CD4-positive, alpha-beta T cell (primary cell): ENCODE measurements at regions not wholly inside any gene's neighbourhood (a gene's known extent, or its start where the extent isn't known, plus 50 kb on each side); places are given as distances from the start of the nearest gene placed in this dataset.

Experiments
- ATAC-seq: fragments of 200-7000 bp; cut with Tn5 transposase; one replicate; pipeline ENCODE4 v1.10.0; 2022; ENCODE audit warnings: mild to moderate bottlenecking; ENCODE audit not compliant: poor library complexity
- CTCF ChIA-PET: fragments of 350-600 bp; sonication (Branson Sonifier 250); formaldehyde crosslinking; loops from one replicate; lab custom pipeline; 2021; ENCODE audit warnings: antibody characterized with exemption, inconsistent platforms; lab: Charles Lee
- POLR2A ChIA-PET: fragments of 350-600 bp; sonication (Branson Sonifier 250); formaldehyde crosslinking; loops from one replicate; lab custom pipeline; 2021; ENCODE audit warnings: antibody characterized with exemption, inconsistent platforms; lab: Charles Lee
- DNase-seq, 14 experiments: peaks; one replicate each; pipeline ENCODE4 v3.0.0-alpha.2; 2013 to 2020; ENCODE audit warnings: mixed read lengths in 2 of 14
- H3K27ac ChIP-seq, 2 donors: one replicate each; pipeline versions ENCODE4 v1.5.1 to v1.7.0; 2013; ENCODE audit warnings: low read length in 2 of 2, low read depth in 1 of 2, mild to moderate bottlenecking in 1 of 2
- H3K27me3 ChIP-seq, 2 experiments: 1 replicate in 1 of 2; 2 replicates in 1 of 2; pipeline versions ENCODE4 v1.6.1 to v1.7.0; 2013; ENCODE audit warnings: low read length in 2 of 2, control low read depth in 1 of 2, mild to moderate bottlenecking in 1 of 2, moderate library complexity in 1 of 2; ENCODE audit not compliant: insufficient read depth in 2 of 2, control insufficient read depth in 1 of 2
- H3K36me3 ChIP-seq: one replicate; pipeline ENCODE4 v1.6.1; 2013; ENCODE audit warnings: low read length, control low read depth; ENCODE audit not compliant: insufficient read depth
- H3K4me1 ChIP-seq: one replicate; pipeline ENCODE4 v1.6.1; 2013; ENCODE audit warnings: low read length, control low read depth; ENCODE audit not compliant: insufficient read depth
- H3K4me3 ChIP-seq: one replicate; pipeline ENCODE4 v1.5.1; 2013; ENCODE audit warnings: mild to moderate bottlenecking, low read length, moderate library complexity
- H3K9me3 ChIP-seq, 2 experiments: 1 replicate in 1 of 2; 2 replicates in 1 of 2; pipeline versions ENCODE4 v1.6.1 to v1.7.0; 2013; ENCODE audit warnings: low read length in 2 of 2, mild to moderate bottlenecking in 2 of 2, control low read depth in 1 of 2, moderate library complexity in 1 of 2; ENCODE audit not compliant: control insufficient read depth in 1 of 2, insufficient read depth in 1 of 2
- H3K27ac Mint-ChIP-seq: one replicate; pipeline ENCODE4 v1.8.0; 2020; ENCODE audit warnings: mixed read lengths
- H3K27me3 Mint-ChIP-seq: one replicate; pipeline ENCODE4 v1.8.0; 2021; ENCODE audit warnings: mixed read lengths
- H3K36me3 Mint-ChIP-seq: one replicate; pipeline ENCODE4 v1.8.0; 2021; ENCODE audit warnings: low read depth, mixed read lengths
- H3K4me1 Mint-ChIP-seq: one replicate; pipeline ENCODE4 v1.8.0; 2021; ENCODE audit warnings: low read depth, mixed read lengths
- H3K4me3 Mint-ChIP-seq: one replicate; pipeline ENCODE4 v1.8.0; 2020; ENCODE audit warnings: mild to moderate bottlenecking, mixed read lengths
- H3K9me3 Mint-ChIP-seq: one replicate; pipeline ENCODE4 v1.8.0; 2020; ENCODE audit warnings: mixed read lengths
- intact Hi-C, 2 experiments: fragments of 100-400 bp; cut with DNase I in 1 of 2; cut with micrococcal nuclease in 1 of 2; formaldehyde crosslinking; loops; one replicate each; pipeline versions ENCODE4 v1.15.1 to v1.9.0; 2023 to 2025; cut with DNase I, micrococcal nuclease
- TF ChIP-seq, protein P1 (sequence below): fragments of 200-600 bp; IDR thresholded peaks from one replicate; pipeline ENCODE4 v1.8.0; 2022; ENCODE audit warnings: antibody characterized with exemption, mild to moderate bottlenecking

DNA sequence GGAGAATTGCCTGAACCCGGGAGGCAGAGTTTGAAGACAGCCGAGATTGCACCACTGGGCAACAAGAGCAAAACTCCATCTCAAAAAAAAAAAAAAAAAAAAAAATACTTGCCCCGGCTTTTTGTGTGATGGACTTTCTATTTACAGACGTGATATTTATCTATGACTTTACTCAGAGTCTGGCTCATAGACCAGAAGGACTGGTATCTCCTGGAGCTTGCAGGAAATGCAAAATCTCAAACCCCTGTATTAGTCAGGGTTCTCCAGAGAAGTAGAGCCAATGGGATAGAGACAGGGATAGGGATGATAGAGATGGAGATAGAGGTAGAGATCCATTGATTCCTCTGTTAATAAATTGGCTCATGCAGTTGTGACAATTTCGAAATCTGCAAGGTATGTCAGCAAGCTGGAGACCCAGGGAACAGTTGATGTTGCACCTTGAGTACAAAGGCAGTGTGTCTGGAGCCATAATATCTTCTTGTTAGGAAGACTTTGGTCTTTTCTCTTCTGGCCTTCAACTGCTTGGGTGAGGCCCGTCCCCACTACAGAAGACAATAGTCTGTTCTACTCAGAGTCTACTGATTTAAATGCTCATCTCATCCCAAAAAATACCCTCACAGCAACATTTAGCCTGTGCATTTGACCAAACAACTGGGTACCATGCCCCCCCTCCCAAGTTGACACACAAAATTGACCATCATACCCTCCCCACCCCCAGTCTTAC lies 195.4 kb upstream of the MSX2 start:
- ChIA-PET POLR2A (no interaction called here), CTCF (no interaction called here)
- Mint-ChIP-seq H3K9me3 (no peaks in the 10 kb centered on the region), H3K4me1 (no peaks in the 10 kb centered on the region), H3K36me3 (no peaks in the 10 kb centered on the region), H3K4me3 (no peak overlapping the region), H3K27ac (no peak overlapping the region), H3K27me3 (peaks cover 27% of the 10 kb centered on the region)
- peaks cover 0 to 3% of the 10 kb centered on the region in 2 experiments for H3K9me3 ChIP-seq
- H3K4me3 ChIP-seq = no peak overlapping the region
- H3K27ac ChIP-seq = no peak overlapping the region
- H3K4me1 ChIP-seq = no peaks in the 10 kb centered on the region
- ATAC-seq (no peak), DNase-seq (no peak)
- H3K36me3 ChIP-seq = no peaks in the 10 kb centered on the region
- H3K27me3 ChIP-seq = peaks cover 0 to 6% of the 10 kb centered on the region in 2 experiments
- TF ChIP-seq, protein P1, sequence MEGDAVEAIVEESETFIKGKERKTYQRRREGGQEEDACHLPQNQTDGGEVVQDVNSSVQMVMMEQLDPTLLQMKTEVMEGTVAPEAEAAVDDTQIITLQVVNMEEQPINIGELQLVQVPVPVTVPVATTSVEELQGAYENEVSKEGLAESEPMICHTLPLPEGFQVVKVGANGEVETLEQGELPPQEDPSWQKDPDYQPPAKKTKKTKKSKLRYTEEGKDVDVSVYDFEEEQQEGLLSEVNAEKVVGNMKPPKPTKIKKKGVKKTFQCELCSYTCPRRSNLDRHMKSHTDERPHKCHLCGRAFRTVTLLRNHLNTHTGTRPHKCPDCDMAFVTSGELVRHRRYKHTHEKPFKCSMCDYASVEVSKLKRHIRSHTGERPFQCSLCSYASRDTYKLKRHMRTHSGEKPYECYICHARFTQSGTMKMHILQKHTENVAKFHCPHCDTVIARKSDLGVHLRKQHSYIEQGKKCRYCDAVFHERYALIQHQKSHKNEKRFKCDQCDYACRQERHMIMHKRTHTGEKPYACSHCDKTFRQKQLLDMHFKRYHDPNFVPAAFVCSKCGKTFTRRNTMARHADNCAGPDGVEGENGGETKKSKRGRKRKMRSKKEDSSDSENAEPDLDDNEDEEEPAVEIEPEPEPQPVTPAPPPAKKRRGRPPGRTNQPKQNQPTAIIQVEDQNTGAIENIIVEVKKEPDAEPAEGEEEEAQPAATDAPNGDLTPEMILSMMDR = no peak
- intact Hi-C loops = no loop called here

DNA sequence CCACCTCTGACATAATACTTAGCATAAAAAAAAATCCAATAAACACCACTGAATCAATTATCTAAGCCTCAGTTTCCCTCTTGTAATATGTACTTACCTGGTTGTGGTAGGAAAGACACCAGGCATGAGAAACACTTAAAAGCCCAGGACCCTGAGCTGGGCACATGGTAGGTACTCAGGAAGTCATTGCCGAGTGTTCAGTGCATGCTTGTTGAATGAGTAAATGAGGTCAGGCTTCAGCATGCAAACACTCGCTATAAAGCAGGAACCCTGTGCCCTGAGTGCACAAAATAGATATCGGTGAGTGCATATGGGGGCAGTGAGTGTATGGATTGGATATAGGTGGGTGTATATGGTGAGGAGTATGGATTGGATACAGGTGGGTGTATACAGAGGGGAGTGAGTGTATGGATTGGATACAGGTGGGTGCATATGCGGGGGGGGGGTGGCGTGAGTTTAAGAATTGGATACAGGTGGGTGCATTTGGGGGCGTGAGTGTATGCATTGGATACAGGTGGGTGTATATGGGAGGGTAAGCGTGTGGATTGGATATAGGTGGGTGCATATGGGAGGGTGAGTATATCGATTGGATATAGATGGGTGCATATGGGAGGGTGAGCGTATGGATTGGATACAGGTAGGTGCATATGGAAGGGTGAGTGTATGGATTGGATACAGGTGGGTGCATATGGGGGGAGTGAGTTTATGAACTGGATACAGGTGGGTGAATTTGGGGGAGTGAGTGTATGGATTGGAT lies 194.3 kb upstream of the MSX2 start:
- no peak overlapping the region for H3K27ac ChIP-seq
- peaks cover 0 to 6% of the 10 kb centered on the region in 2 experiments for H3K27me3 ChIP-seq
- no peaks in the 10 kb centered on the region for H3K4me1 ChIP-seq
- no peak overlapping the region for H3K27ac Mint-ChIP-seq
- intact Hi-C loops = no loop called here
- CTCF ChIA-PET = no interaction called here
- H3K9me3 ChIP-seq = peaks cover 0 to 3% of the 10 kb centered on the region in 2 experiments
- H3K4me1 Mint-ChIP-seq = no peaks in the 10 kb centered on the region
- TF ChIP-seq, protein P1 = no peak
- DNase-seq = no peak
- no peaks in the 10 kb centered on the region for H3K36me3 ChIP-seq
- H3K9me3 Mint-ChIP-seq = no peaks in the 10 kb centered on the region
- H3K36me3 Mint-ChIP-seq = no peaks in the 10 kb centered on the region
- no peak for ATAC-seq
- no peak overlapping the region for H3K4me3 Mint-ChIP-seq
- peaks cover 26% of the 10 kb centered on the region for H3K27me3 Mint-ChIP-seq
- POLR2A ChIA-PET = no interaction called here
- H3K4me3 ChIP-seq = no peak overlapping the region

DNA sequence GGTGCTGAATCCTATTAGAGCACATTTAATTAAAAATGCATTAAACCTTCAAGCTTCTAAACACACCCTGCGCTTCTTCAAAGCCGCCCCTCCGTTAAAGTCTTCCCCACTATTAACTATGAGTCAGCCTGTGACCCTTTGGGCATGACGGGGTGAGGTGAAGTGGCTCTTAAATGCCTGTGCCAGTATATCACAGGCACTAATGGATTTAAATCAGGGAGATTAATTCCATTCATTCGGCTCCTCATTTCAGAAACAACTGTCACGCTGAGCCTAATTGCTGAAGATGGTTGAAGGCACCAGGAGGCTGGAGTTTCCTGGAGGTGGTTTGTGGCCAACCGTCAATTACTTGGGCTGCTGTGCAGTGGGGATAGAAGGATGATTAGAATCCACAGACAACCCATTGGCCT lies 192.6 kb upstream of the MSX2 start:
- H3K27ac ChIP-seq = no peak overlapping the region
- no peak for ATAC-seq
- no peaks in the 10 kb centered on the region for H3K9me3 ChIP-seq
- Mint-ChIP-seq H3K4me1 (no peaks in the 10 kb centered on the region), H3K4me3 (no peak overlapping the region), H3K9me3 (peaks cover 3% of the 10 kb centered on the region), H3K36me3 (no peaks in the 10 kb centered on the region), H3K27me3 (peaks cover 15% of the 10 kb centered on the region), H3K27ac (no peak overlapping the region)
- no peaks in the 10 kb centered on the region for H3K4me1 ChIP-seq
- CTCF ChIA-PET = no interaction called here
- H3K36me3 ChIP-seq = no peaks in the 10 kb centered on the region
- POLR2A ChIA-PET = no interaction called here
- TF ChIP-seq, protein P1 = no peak
- intact Hi-C loops = no loop called here
- DNase-seq = no peak
- H3K4me3 ChIP-seq = no peak overlapping the region
- H3K27me3 ChIP-seq = peaks cover 0 to 6% of the 10 kb centered on the region in 2 experiments
